RWPE1 (cell line): ENCODE measurements at regions not wholly inside any gene's neighbourhood (a gene's known extent, or its start where the extent isn't known, plus 50 kb on each side); places are given as distances from the start of the nearest gene placed in this dataset.

Experiments
- CTCF ChIA-PET: fragments of 350-600 bp; sonication (Branson Sonifier 250); formaldehyde crosslinking; extraction: SDS; loops from one replicate; lab custom pipeline; 2021; lab: Yijun Ruan, JAX
- POLR2A ChIA-PET: fragments of 400-600 bp; formaldehyde crosslinking; extraction: SDS; loops from one replicate; lab custom pipeline; 2020; ENCODE audit warnings: antibody characterized with exemption; ENCODE audit not compliant: low non-redundant PET; lab: Yijun Ruan, JAX
- DNase-seq: peaks from one replicate; pipeline ENCODE4 v3.0.0; 2012; ENCODE audit warnings: low spot score
- H3K27ac ChIP-seq: fragments of 450-650 bp; 2 replicates; pipeline ENCODE4 v1.5.1; 2017
- CTCF ChIP-seq: fragments of 450-650 bp; conservative IDR thresholded peaks from 2 replicates; pipeline ENCODE4 v1.5.1; 2017; ENCODE audit warnings: low read depth, mild to moderate bottlenecking

GRCh38 chr16:63349961-63350360, 1313.7 kb upstream of the CDH8 start:
- no peak for DNase-seq
- ChIA-PET CTCF (no interaction called here), POLR2A (no interaction called here)
- TF ChIP-seq CTCF = no peak
- H3K27ac ChIP-seq = no peak overlapping the region

- DNase-seq = no peak
- H3K27ac ChIP-seq = no peak overlapping the region
- CTCF ChIA-PET = no interaction called here
- no peak for TF ChIP-seq CTCF
- POLR2A ChIA-PET = no interaction called here
These were observed 1309.8 kb upstream of the CDH8 start for GRCh38 chr16:63346000-63346399.

GRCh38 chr16:63337264-63337663, 1301.0 kb upstream of the CDH8 start:
- no peak overlapping the region for H3K27ac ChIP-seq
- ChIA-PET CTCF (no interaction called here), POLR2A (no interaction called here)
- no peak for TF ChIP-seq CTCF
- DNase-seq = no peak

- ChIA-PET POLR2A (no interaction called here), CTCF (no interaction called here)
- no peak for DNase-seq
- H3K27ac ChIP-seq = no peak overlapping the region
- no peak for TF ChIP-seq CTCF
These were observed 1294.9 kb upstream of the CDH8 start for GRCh38 chr16:63331111-63331510.

GRCh38 chr16:63326736-63327339, 1290.6 kb upstream of the CDH8 start:
- no peak for TF ChIP-seq CTCF
- POLR2A ChIA-PET = no interaction called here
- H3K27ac ChIP-seq = no peak overlapping the region
- DNase-seq = no peak
- CTCF ChIA-PET = no interaction called here

- no peak for TF ChIP-seq CTCF
- ChIA-PET POLR2A (no interaction called here), CTCF (no interaction called here)
- no peak overlapping the region for H3K27ac ChIP-seq
- no peak for DNase-seq
These were observed 1287.8 kb upstream of the CDH8 start for GRCh38 chr16:63323722-63324705.
